GM18951 (cell line): ENCODE measurements at regions not wholly inside any gene's neighbourhood (a gene's known extent, or its start where the extent isn't known, plus 50 kb on each side); places are given as distances from the start of the nearest gene placed in this dataset.

Experiments used
- POLR2A ChIP-seq: IDR thresholded peaks from 4 replicates; pipeline ENCODE4 v1.6.1; 2011; ENCODE audit warnings: mild to moderate bottlenecking; ENCODE audit not compliant: insufficient read length, insufficient read depth; ENCODE audit errors: extremely low read depth
- in situ Hi-C: fragments of 300-500 bp; cut with MboI; formaldehyde crosslinking; loops from one replicate; pipeline ENCODE4 v1.12.0; 2022; ENCODE audit warnings: low sequenced_read_pairs, mixed read lengths, inconsistent platforms; ENCODE audit not compliant: unreplicated experiment

GRCh38 chr9:118262191-118262590 lies 558.0 kb downstream of the TLR4 start:
- in situ Hi-C loops = no loop called here
- TF ChIP-seq POLR2A = no peak

GRCh38 chr9:118263949-118264348 lies 559.7 kb downstream of the TLR4 start:
- in situ Hi-C loops = no loop called here
- TF ChIP-seq POLR2A = no peak

- no peak for TF ChIP-seq POLR2A
- in situ Hi-C loops = no loop called here
Measured at GRCh38 chr9:118268046-118268445, 563.8 kb downstream of the TLR4 start.

GRCh38 chr9:118269623-118270022 lies 565.4 kb downstream of the TLR4 start:
- TF ChIP-seq POLR2A = no peak
- in situ Hi-C loops = no loop called here

- no peak for TF ChIP-seq POLR2A
- in situ Hi-C loops = no loop called here
Measured at GRCh38 chr9:118271331-118271730, 567.1 kb downstream of the TLR4 start.

GRCh38 chr9:118271936-118272335 lies 567.7 kb downstream of the TLR4 start:
- in situ Hi-C loops = no loop called here
- no peak for TF ChIP-seq POLR2A

- TF ChIP-seq POLR2A = no peak
- in situ Hi-C loops = no loop called here
Measured at GRCh38 chr9:118273048-118273447, 568.8 kb downstream of the TLR4 start.

- in situ Hi-C loops = loop anchor here (25.0 kb wide), 1 partner anchor 639 kb away; no protein-coding TSS in a partner anchor
- no peak for TF ChIP-seq POLR2A
Measured at GRCh38 chr9:118276784-118277183, 572.6 kb downstream of the TLR4 start.

- no peak for TF ChIP-seq POLR2A
- in situ Hi-C loops = loop anchor here (25.0 kb wide), 1 partner anchor 644 kb away; no protein-coding TSS in a partner anchor
Measured at GRCh38 chr9:118281772-118282171, 577.6 kb downstream of the TLR4 start.

- in situ Hi-C loops = loop anchor here (25.0 kb wide), 1 partner anchor 646 kb away; no protein-coding TSS in a partner anchor
- TF ChIP-seq POLR2A = no peak
Measured at GRCh38 chr9:118283488-118283887, 579.3 kb downstream of the TLR4 start.

- in situ Hi-C loops = loop anchor here (25.0 kb wide), 1 partner anchor 653 kb away; no protein-coding TSS in a partner anchor
- no peak for TF ChIP-seq POLR2A
Measured at GRCh38 chr9:118290116-118290515, 585.9 kb downstream of the TLR4 start.

GRCh38 chr9:118295413-118295812 lies 591.2 kb downstream of the TLR4 start:
- no peak for TF ChIP-seq POLR2A
- in situ Hi-C loops = loop anchor here (25.0 kb wide), 1 partner anchor 658 kb away; no protein-coding TSS in a partner anchor

- no peak for TF ChIP-seq POLR2A
- in situ Hi-C loops = loop anchor here (25.0 kb wide), 1 partner anchor 985 kb away; no protein-coding TSS in a partner anchor
Measured at GRCh38 chr9:118302721-118303120, 598.5 kb downstream of the TLR4 start.

GRCh38 chr9:118303216-118303615 lies 599.0 kb downstream of the TLR4 start:
- in situ Hi-C loops = loop anchor here (25.0 kb wide), 1 partner anchor 984 kb away; no protein-coding TSS in a partner anchor
- no peak for TF ChIP-seq POLR2A
